Transverse colon (tissue), 4 donors: ENCODE measurements at regions not wholly inside any gene's neighbourhood (a gene's known extent, or its start where the extent isn't known, plus 50 kb on each side); places are given as distances from the start of the nearest gene placed in this dataset.

ENCODE experiments used
- DNase-seq: peaks from one replicate; pipeline ENCODE4 v3.0.0-alpha.2; 2019
- H3K27ac ChIP-seq, 4 donors: fragments of 200-600 bp; sonication (generic); 2 replicates each; pipeline ENCODE4 v1.5.1; 2016 to 2018; ENCODE audit warnings: inconsistent platforms in 4 of 4
- H3K27me3 ChIP-seq: fragments of 200-600 bp; sonication (generic); 2 replicates; pipeline ENCODE4 v1.5.1; 2017; ENCODE audit warnings: inconsistent platforms
- H3K36me3 ChIP-seq, 4 donors: fragments of 200-600 bp; sonication (generic); 2 replicates each; pipeline ENCODE4 v1.5.1; 2017 to 2019; ENCODE audit warnings: inconsistent platforms in 4 of 4
- H3K4me1 ChIP-seq, 4 donors: fragments of 200-600 bp; sonication (generic); 2 replicates each; pipeline ENCODE4 v1.5.1; 2017 to 2020; ENCODE audit warnings: inconsistent platforms in 4 of 4
- H3K4me3 ChIP-seq, 4 donors: fragments of 200-600 bp; sonication (generic); 1 replicate in 1 of 4; 2 replicates in 3 of 4; pipeline versions ENCODE4 v1.5.1 to v1.6.1; 2017 to 2019; ENCODE audit warnings: inconsistent platforms in 4 of 4
- H3K9me3 ChIP-seq, 2 donors: fragments of 200-600 bp; sonication (generic); 2 replicates each; pipeline ENCODE4 v1.5.1; 2017 to 2019; ENCODE audit warnings: inconsistent platforms in 2 of 2
- EP300 ChIP-seq: sonication (generic); formaldehyde crosslinking; IDR thresholded peaks from one replicate; pipeline ENCODE4 v1.6.1; 2017; ENCODE audit warnings: antibody characterized with exemption, low read depth
- POLR2A ChIP-seq: fragments of 450-650 bp; IDR thresholded peaks from one replicate; pipeline ENCODE4 v1.6.1; 2016; ENCODE audit warnings: antibody characterized with exemption, mild to moderate bottlenecking, moderate library complexity
- POLR2AphosphoS5 ChIP-seq, 3 donors: sonication (generic); formaldehyde crosslinking; IDR thresholded peaks; one replicate each; pipeline ENCODE4 v1.6.1; 2016; ENCODE audit warnings: antibody characterized with exemption in 3 of 3
- WGBS, 2 donors: methylation state at CpG; one replicate each; pipeline ENCODE4 v1.1.5; 2018; ENCODE audit warnings: low coverage in 1 of 2; 5-methylcytosine and 5-hydroxymethylcytosine counted together
- in situ Hi-C, 4 donors: fragments of 200-750 bp; cut with MboI; loops; one replicate each; pipeline versions ENCODE4 v1.15.0 to v1.15.1; 2017; ENCODE audit warnings: low sequenced_read_pairs in 3 of 4, low pct_ligation_motif_present in 1 of 4, low pct_unique_long_range_greater_than_20kb in 1 of 4
- intact Hi-C: fragments of 100-400 bp; cut with DNase I; formaldehyde crosslinking; loops from one replicate; pipeline ENCODE4 v1.15.1; 2023; ENCODE audit warnings: low total_unique reads
- TF ChIP-seq, protein P1 (sequence below), 5 experiments: fragments of 200-600 bp in 3 of 5; fragments of 450-650 bp in 2 of 5; sonication (generic) in 3 of 5; IDR thresholded peaks; 1 replicate in 2 of 5; 2 replicates in 3 of 5; pipeline ENCODE4 v1.5.1; 2016 to 2017; ENCODE audit warnings: antibody characterized with exemption in 5 of 5, inconsistent platforms in 3 of 5, mild to moderate bottlenecking in 2 of 5, moderate library complexity in 1 of 5

DNA sequence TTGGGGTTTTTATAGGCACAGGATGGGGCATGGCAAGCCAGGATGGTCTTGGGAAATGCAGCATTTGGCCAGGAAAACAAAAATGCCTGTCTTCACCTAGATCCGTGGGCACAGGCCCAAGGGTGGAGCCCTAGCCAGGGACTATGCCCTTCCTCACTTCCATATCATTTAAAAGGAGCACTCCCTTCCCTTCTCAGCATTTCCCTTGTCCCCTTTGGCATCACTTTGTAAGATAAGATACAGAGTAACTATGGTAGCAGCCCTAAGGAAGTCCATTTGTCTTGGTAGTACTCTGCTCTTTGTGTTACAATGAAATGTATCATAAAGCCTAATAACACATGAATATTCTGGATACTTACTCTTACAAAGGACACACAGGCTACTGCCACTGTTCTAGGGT lies 1092.6 kb upstream of the TENM4 start:
- H3K27ac ChIP-seq = no peak overlapping the region
- no peak for DNase-seq
- H3K36me3 ChIP-seq = no peaks in the 10 kb centered on the region
- TF ChIP-seq, protein P1, sequence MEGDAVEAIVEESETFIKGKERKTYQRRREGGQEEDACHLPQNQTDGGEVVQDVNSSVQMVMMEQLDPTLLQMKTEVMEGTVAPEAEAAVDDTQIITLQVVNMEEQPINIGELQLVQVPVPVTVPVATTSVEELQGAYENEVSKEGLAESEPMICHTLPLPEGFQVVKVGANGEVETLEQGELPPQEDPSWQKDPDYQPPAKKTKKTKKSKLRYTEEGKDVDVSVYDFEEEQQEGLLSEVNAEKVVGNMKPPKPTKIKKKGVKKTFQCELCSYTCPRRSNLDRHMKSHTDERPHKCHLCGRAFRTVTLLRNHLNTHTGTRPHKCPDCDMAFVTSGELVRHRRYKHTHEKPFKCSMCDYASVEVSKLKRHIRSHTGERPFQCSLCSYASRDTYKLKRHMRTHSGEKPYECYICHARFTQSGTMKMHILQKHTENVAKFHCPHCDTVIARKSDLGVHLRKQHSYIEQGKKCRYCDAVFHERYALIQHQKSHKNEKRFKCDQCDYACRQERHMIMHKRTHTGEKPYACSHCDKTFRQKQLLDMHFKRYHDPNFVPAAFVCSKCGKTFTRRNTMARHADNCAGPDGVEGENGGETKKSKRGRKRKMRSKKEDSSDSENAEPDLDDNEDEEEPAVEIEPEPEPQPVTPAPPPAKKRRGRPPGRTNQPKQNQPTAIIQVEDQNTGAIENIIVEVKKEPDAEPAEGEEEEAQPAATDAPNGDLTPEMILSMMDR (IDR thresholded peaks at IDR 0.05) = no peak
- TF ChIP-seq POLR2A (no peak), EP300 (no peak), POLR2AphosphoS5 (IDR thresholded peaks at IDR 0.05) (no peak)
- intact Hi-C loops = no loop called here
- in situ Hi-C loops = no loop called here
- WGBS, 2 donors = 25% methylated on average over 1 of the region's 1 CpG; no CpG with 5 or more reads in 1 of the 2 donors
- no peaks in the 10 kb centered on the region for H3K9me3 ChIP-seq
- no peaks in the 10 kb centered on the region for H3K4me1 ChIP-seq
- no peaks in the 10 kb centered on the region for H3K27me3 ChIP-seq
- no peak overlapping the region for H3K4me3 ChIP-seq

DNA sequence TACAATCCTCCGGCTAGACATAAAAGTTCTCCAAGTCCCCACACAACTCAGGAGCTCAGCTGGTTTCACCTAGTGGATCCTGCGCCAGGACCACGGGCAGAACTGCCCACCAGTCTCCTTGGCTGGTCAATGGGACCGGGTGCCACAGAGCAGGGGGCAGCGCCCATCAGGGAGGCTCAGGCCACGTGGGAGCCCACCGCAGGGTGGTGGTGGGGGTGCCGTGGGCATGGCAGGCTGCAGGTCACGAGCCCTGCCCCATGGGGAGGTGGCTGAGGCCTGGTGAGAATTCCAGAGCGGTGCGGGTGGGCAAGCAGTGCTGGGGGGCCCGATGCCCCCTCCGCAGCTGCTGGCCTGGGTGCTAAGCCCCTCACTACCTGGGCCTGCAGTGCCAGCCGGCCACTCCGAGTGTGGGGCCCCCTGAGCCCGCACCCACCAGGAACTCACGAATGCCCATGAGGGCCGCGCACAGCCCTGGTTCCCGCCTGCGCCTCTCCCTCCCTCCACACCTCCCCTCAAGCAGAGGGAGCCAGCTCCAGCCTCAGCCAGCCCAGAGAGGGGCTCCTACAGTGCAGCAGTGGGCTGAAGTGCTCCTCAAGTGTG lies 1091.9 kb upstream of the TENM4 start:
- no peaks in the 10 kb centered on the region for H3K9me3 ChIP-seq
- no peaks in the 10 kb centered on the region for H3K4me1 ChIP-seq
- no peak overlapping the region for H3K27ac ChIP-seq
- intact Hi-C loops (no loop called here), in situ Hi-C loops (no loop called here)
- no peak for TF ChIP-seq EP300
- H3K27me3 ChIP-seq = no peaks in the 10 kb centered on the region
- 96% methylated on average over 21 of the region's 21 CpGs; no CpG with 5 or more reads in 1 of the 2 donors for WGBS, 2 donors
- no peak overlapping the region for H3K4me3 ChIP-seq
- no peaks in the 10 kb centered on the region for H3K36me3 ChIP-seq
- DNase-seq = no peak

DNA sequence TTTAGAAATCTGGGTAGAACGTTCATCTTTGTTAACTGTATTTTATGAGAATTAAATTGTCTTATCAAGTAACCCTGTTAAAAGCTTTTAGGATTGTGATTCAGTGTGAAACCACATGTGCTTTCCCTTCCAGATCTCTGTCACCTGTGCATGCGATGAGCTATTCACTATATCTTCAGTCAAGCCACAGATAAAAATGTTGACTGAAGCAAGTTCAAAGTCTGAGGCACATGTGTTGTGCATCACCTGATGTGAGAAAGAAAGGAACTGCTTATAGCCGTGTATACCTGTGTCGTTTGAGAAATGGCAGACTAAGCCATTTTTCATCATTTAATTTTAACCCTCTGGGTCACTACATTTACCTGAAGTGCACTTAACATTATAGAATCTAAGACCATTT lies 1088.9 kb upstream of the TENM4 start:
- Histone ChIP-seq H3K9me3 (no peaks in the 10 kb centered on the region), H3K27ac (no peak overlapping the region), H3K4me1 (no peaks in the 10 kb centered on the region), H3K4me3 (no peak overlapping the region), H3K27me3 (no peaks in the 10 kb centered on the region), H3K36me3 (no peaks in the 10 kb centered on the region)
- in situ Hi-C loops (no loop called here), intact Hi-C loops (no loop called here)
- no peak for DNase-seq
- TF ChIP-seq POLR2A (no peak), POLR2AphosphoS5 (IDR thresholded peaks at IDR 0.05) (no peak), EP300 (no peak)
- TF ChIP-seq, protein P1 (IDR thresholded peaks at IDR 0.05) = no peak
- 33 to 40% methylated on average over 4 of the region's 4 CpGs for WGBS, 2 donors

DNA sequence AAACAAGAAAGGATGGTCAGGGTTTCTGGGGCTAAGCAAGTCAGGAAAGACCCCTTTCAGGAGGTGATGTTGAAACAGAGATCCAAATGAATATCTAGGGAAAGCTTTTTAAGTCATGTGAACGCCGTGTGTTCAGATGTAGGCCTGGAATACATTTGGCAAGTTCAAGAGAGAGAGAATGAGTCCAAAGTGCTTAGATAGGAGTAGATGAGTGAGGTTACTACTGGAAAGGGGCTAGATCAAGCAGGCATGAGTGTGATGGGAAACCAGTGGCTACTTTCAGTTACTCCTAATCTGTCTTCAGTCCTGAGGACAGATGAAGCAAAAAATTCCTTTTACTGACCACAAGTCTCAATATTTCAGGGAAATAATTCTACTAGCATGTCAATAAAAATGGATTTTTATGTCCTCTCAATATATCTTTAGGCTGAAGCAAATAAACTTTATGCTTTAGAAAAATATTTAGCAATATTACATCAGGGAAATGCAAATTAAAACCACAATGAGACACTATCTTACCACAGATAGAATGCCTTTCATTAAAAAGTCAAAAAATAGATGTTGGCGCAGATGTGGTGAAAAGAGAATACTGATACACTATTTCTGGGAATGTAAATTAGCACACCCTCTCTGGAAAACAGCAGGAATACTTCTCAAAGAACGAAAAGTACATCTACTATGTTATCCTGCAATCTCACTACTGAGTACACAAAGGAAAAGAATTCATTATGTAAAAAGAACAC lies 1085.0 kb upstream of the TENM4 start:
- intact Hi-C loops (no loop called here), in situ Hi-C loops (no loop called here)
- no peak for DNase-seq
- TF ChIP-seq POLR2AphosphoS5 (IDR thresholded peaks at IDR 0.05) (no peak), EP300 (no peak), POLR2A (no peak)
- TF ChIP-seq, protein P1 (IDR thresholded peaks at IDR 0.05) = no peak
- Histone ChIP-seq H3K4me1 (peaks cover 0 to 10% (median 0%) of the 10 kb centered on the region in 4 donors), H3K27me3 (no peaks in the 10 kb centered on the region), H3K4me3 (no peak overlapping the region), H3K36me3 (no peaks in the 10 kb centered on the region), H3K27ac (no peak overlapping the region), H3K9me3 (no peaks in the 10 kb centered on the region)
- WGBS, 2 donors = 73 to 82% methylated on average over 3 to 4 of the region's 4 CpGs

DNA sequence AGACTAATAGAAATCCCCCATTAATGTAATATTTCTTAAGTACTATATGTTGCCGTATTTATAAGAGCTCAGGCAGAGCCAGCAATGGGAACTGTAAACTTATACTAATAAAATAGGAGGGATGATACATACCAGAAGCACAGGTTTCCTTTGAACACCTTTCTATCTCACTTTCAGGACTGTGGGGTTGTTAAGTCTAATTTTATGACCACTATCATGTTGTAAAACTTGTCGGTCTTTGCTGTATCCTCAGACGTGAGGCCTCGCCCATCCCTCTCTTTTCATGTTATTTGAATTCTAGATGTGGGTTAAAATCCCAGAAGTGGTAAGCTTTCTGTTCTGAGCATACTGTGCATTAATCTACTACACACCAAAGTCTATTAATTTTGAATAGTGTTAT lies 1083.5 kb upstream of the TENM4 start:
- TF ChIP-seq POLR2AphosphoS5 (IDR thresholded peaks at IDR 0.05) = peak in 1 of 3 donors; percentile 14
- TF ChIP-seq EP300 = no peak
- TF ChIP-seq, protein P1 (IDR thresholded peaks at IDR 0.05) = no peak
- no peak for TF ChIP-seq POLR2A
- Histone ChIP-seq H3K27ac (no peak overlapping the region), H3K4me1 (peaks cover 0 to 24% (median 6%) of the 10 kb centered on the region in 4 donors), H3K27me3 (no peaks in the 10 kb centered on the region), H3K4me3 (no peak overlapping the region), H3K36me3 (no peaks in the 10 kb centered on the region), H3K9me3 (no peaks in the 10 kb centered on the region)
- intact Hi-C loops = no loop called here
- no peak for DNase-seq
- WGBS, 2 donors = 15 to 32% methylated on average over 4 of the region's 4 CpGs
- in situ Hi-C loops = no loop called here
